ENCODE measurements at regions not wholly inside any gene's neighbourhood (a gene's known extent, or its start where the extent isn't known, plus 50 kb on each side); places are given as distances from the start of the nearest gene placed in this dataset.

GRCh38 chr17:12312692-12313091, 292.0 kb downstream of the MAP2K4 start:
- no peak overlapping the region for H2BK12ac ChIP-seq (ENCODE audit: insufficient read length, low read depth, low read length)
- H4K91ac ChIP-seq (ENCODE audit: insufficient read length, low read depth, low read length) = no peak overlapping the region
- H3K23me2 ChIP-seq (ENCODE audit: insufficient read length, low read depth, low read length, poor library complexity, severe bottlenecking) = no peaks in the 10 kb centered on the region
- Mint-ChIP-seq H3K36me3 (ENCODE audit: insufficient read depth in 1 of 3, low read depth in 3 of 3) (peaks cover 0 to 3% (median 0%) of the 10 kb centered on the region in 3 experiments; a peak in 3 of 7 replicates), H3K4me1 (no peaks in the 10 kb centered on the region), H3K27ac (no peak overlapping the region), H3K4me3 (no peak overlapping the region), H3K27me3 (ENCODE audit: low read depth) (no peaks in the 10 kb centered on the region), H3K9me3 (peaks cover 8 to 32% of the 10 kb centered on the region in 2 experiments; a peak in 4 of 5 replicates)
- no peak overlapping the region for H2AK5ac ChIP-seq (ENCODE audit: insufficient read length, low read length)
- no peaks in the 10 kb centered on the region for H3K4me1 ChIP-seq (ENCODE audit: insufficient read depth, low read length)
- H3T11ph ChIP-seq (ENCODE audit: low read length) = no peak overlapping the region
- no peak overlapping the region for H3K56ac ChIP-seq (ENCODE audit: insufficient read length, low read depth, low read length)
- H3K4ac ChIP-seq (ENCODE audit: low read depth, low read length) = no peak overlapping the region
- no peak overlapping the region for H4K5ac ChIP-seq (ENCODE audit: insufficient read length, low read depth, low read length)
- H2BK5ac ChIP-seq (ENCODE audit: insufficient read length, low read length) = no peak overlapping the region
- H3K27ac ChIP-seq (ENCODE audit: insufficient read length, low read depth, low read length) = no peak overlapping the region
- H2BK15ac ChIP-seq (ENCODE audit: low read depth, low read length) = no peak overlapping the region
- no peaks in the 10 kb centered on the region for H4K20me1 ChIP-seq (ENCODE audit: control insufficient read depth, insufficient read depth, insufficient read length)
- no peak overlapping the region for H3K18ac ChIP-seq (ENCODE audit: insufficient read length, low read depth, low read length)
- no peak overlapping the region for H4K8ac ChIP-seq (replicated peaks; ENCODE audit: insufficient read length, low read depth, low read length)
- no peaks in the 10 kb centered on the region for H3K79me1 ChIP-seq (ENCODE audit: insufficient read depth, low read depth, low read length, poor library complexity, severe bottlenecking)
- no peaks in the 10 kb centered on the region for H3K27me3 ChIP-seq (ENCODE audit: insufficient read depth, low read length)
- no peak overlapping the region for H2BK120ac ChIP-seq (ENCODE audit: low read depth, low read length, poor library complexity, severe bottlenecking)
- no peak overlapping the region for H2BK20ac ChIP-seq (ENCODE audit: low read depth, low read length, poor library complexity, severe bottlenecking)
- H3K14ac ChIP-seq (ENCODE audit: insufficient read depth, low read length) = no peak overlapping the region
- no peak overlapping the region for H3K9ac ChIP-seq (ENCODE audit: extremely low read depth, insufficient read length, low read length)
- TF ChIP-seq, protein P1, sequence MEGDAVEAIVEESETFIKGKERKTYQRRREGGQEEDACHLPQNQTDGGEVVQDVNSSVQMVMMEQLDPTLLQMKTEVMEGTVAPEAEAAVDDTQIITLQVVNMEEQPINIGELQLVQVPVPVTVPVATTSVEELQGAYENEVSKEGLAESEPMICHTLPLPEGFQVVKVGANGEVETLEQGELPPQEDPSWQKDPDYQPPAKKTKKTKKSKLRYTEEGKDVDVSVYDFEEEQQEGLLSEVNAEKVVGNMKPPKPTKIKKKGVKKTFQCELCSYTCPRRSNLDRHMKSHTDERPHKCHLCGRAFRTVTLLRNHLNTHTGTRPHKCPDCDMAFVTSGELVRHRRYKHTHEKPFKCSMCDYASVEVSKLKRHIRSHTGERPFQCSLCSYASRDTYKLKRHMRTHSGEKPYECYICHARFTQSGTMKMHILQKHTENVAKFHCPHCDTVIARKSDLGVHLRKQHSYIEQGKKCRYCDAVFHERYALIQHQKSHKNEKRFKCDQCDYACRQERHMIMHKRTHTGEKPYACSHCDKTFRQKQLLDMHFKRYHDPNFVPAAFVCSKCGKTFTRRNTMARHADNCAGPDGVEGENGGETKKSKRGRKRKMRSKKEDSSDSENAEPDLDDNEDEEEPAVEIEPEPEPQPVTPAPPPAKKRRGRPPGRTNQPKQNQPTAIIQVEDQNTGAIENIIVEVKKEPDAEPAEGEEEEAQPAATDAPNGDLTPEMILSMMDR (conservative IDR thresholded peaks at IDR 0.05) = no peak
- H3K23ac ChIP-seq (ENCODE audit: insufficient read length, low read depth, low read length) = no peak overlapping the region
- H3K9me3 ChIP-seq (ENCODE audit: control insufficient read depth, low read depth, low read length) = no peaks in the 10 kb centered on the region
- no peak for DNase-seq
- no peak overlapping the region for H2AFZ ChIP-seq (ENCODE audit: low read length)
- H3K79me2 ChIP-seq (ENCODE audit: insufficient read depth, low read length) = no peaks in the 10 kb centered on the region
- no peak overlapping the region for H3K4me2 ChIP-seq (ENCODE audit: insufficient read depth, insufficient read length, low read length)

Measured in H9 (cell line).